ENCODE measurements at regions not wholly inside any gene's neighbourhood (a gene's known extent, or its start where the extent isn't known, plus 50 kb on each side); places are given as distances from the start of the nearest gene placed in this dataset.

- Histone ChIP-seq H3K4me1 (ENCODE audit: control insufficient read depth, insufficient read depth, low read length) (peaks cover 20% of the 10 kb centered on the region), H3K18ac (ENCODE audit: low read depth, low read length) (peak overlapping the region; percentile 88; the same call in 1 of the 2 replicates), H3K27me3 (ENCODE audit: control insufficient read depth, insufficient read depth, low read length) (no peaks in the 10 kb centered on the region), H3K14ac (replicated peaks; ENCODE audit: low read depth, low read length) (peak overlapping the region; percentile 51; the same call in 1 of the 2 replicates), H3K4me3 (ENCODE audit: insufficient read depth, low read depth, low read length) (no peak overlapping the region), H3K9me1 (ENCODE audit: insufficient read depth, low read length) (peaks cover 18% of the 10 kb centered on the region), H3K4me2 (ENCODE audit: low read depth, low read length) (peak overlapping the region; percentile 51), H3K23ac (ENCODE audit: low read depth, low read length) (0 out of 2 replicates have a peak overlapping the region, but pooled peaks have one; percentile 1), H2AK9ac (replicated peaks; ENCODE audit: low read depth, low read length, poor library complexity) (no peak overlapping the region), H2AK5ac (ENCODE audit: low read depth, low read length) (0 out of 2 replicates have a peak overlapping the region, but pooled peaks have one; percentile 67), H3K4ac (ENCODE audit: low read depth, low read length) (no peak overlapping the region; the same call in 1 of the 2 replicates), H2AFZ (replicated peaks; ENCODE audit: low read length, poor library complexity) (no peak overlapping the region), H4K5ac (ENCODE audit: low read depth, low read length) (peak overlapping the region; percentile 72; the same call in 1 of the 2 replicates), H2BK15ac (ENCODE audit: low read depth, low read length) (peak overlapping the region; percentile 88; the same call in 1 of the 3 replicates), H3K27ac (ENCODE audit: insufficient read depth, low read length) (peak overlapping the region; percentile 58; the same call in 1 of the 2 replicates), H3K56ac (ENCODE audit: extremely low read depth, insufficient read depth, low read length) (no peak overlapping the region), H4K8ac (ENCODE audit: low read depth in 2 of 2, low read length in 2 of 2) (peak overlapping the region; percentile 57 to 84; a peak in 2 of 4 replicates), H2BK5ac (ENCODE audit: low read depth, low read length, poor library complexity, severe bottlenecking) (peak overlapping the region; percentile 92), H3K9ac (ENCODE audit: low read depth, low read length) (no peak overlapping the region), H3K9me3 (ENCODE audit: control insufficient read depth, insufficient read depth, low read length) (no peaks in the 10 kb centered on the region), H4K91ac (ENCODE audit: insufficient read depth, low read depth, low read length) (no peak overlapping the region), H3K36me3 (ENCODE audit: control insufficient read depth, insufficient read depth, low read length) (no peaks in the 10 kb centered on the region), H2BK20ac (ENCODE audit: low read depth, low read length) (peak overlapping the region; percentile 75; the same call in 1 of the 2 replicates), H4K20me1 (ENCODE audit: insufficient read depth, low read length) (no peaks in the 10 kb centered on the region), H2BK120ac (ENCODE audit: low read depth, low read length) (peak overlapping the region; percentile 84), H3K79me1 (ENCODE audit: low read depth in 1 of 2, low read length in 2 of 2) (no peaks in the 10 kb centered on the region)
- dilution Hi-C loops (cut with HindIII; ENCODE audit: low sequenced_read_pairs, unreplicated experiment) (no loop called here), intact Hi-C loops (cut with micrococcal nuclease) (no loop called here), in situ Hi-C loops (cut with MboI; ENCODE audit: low sequenced_read_pairs) (no loop called here)
- POLR2A ChIA-PET (ENCODE audit: unreplicated experiment) = no interaction called here
- DNase-seq = peak; percentile 41
- no TSS peak for BruUV-seq (replicated peaks)
- TF ChIP-seq MAFK (IDR thresholded peaks at IDR 0.05; ENCODE audit: low read depth, low read length) (no peak), RAD21 (IDR thresholded peaks at IDR 0.05; ENCODE audit: low read length) (no peak)
- CTCF ChIA-PET = interaction anchor here (0.8 to 1.1 kb wide), 2 partner anchors 23 to 47 kb away, joined by 3 read pairs; no protein-coding TSS in a partner anchor
- ATAC-seq (ENCODE audit: low read depth) = no peak; the same call in none of the 2 replicates
These were observed 53.9 kb upstream of the RAB27B start for GRCh38 chr18:54774423-54774822.
